H1 (cell line): ENCODE measurements at regions not wholly inside any gene's neighbourhood (a gene's known extent, or its start where the extent isn't known, plus 50 kb on each side); places are given as distances from the start of the nearest gene placed in this dataset.

Experiments used
- CTCF ChIA-PET: fragments of 300-600 bp; sonication (Branson Sonifier 250); formaldehyde crosslinking; loops from one replicate; lab custom pipeline; 2021; ENCODE audit not compliant: partially characterized antibody; lab: Charles Lee
- POLR2A ChIA-PET: fragments of 300-600 bp; sonication (Branson Sonifier 250); formaldehyde crosslinking; loops from one replicate; lab custom pipeline; 2021; ENCODE audit warnings: inconsistent platforms; ENCODE audit not compliant: partially characterized antibody; lab: Charles Lee
- DNase-seq, 2 experiments: peaks; one replicate each; pipeline versions ENCODE4 v3.0.0 to v3.0.0-alpha.2; 2010 to 2022; ENCODE audit warnings: low spot score in 2 of 2, low read depth in 1 of 2, mixed read lengths in 1 of 2
- FAIRE-seq: peaks from 2 replicates; lab custom pipeline; 2011; peaks lifted over from hg19 to GRCh38; lab: Jason Lieb, UNC
- H2AFZ ChIP-seq: 2 replicates; pipeline ENCODE4 v1.8.1; 2012; ENCODE audit warnings: low read length, inconsistent platforms
- H2AK5ac ChIP-seq: 2 replicates; pipeline ENCODE4 v1.6.1; 2013; ENCODE audit warnings: low read depth, low read length
- H2BK120ac ChIP-seq: replicated peaks from 2 replicates; pipeline ENCODE3; 2013; ENCODE audit warnings: low read depth, low read length, inconsistent platforms
- H2BK12ac ChIP-seq: 2 replicates; pipeline ENCODE4 v1.6.1; 2013; ENCODE audit warnings: low read depth, low read length
- H2BK15ac ChIP-seq: 2 replicates; pipeline ENCODE4 v1.6.1; 2013; ENCODE audit warnings: low read length
- H2BK20ac ChIP-seq: 2 replicates; pipeline ENCODE4 v1.6.1; 2013; ENCODE audit warnings: low read length
- H2BK5ac ChIP-seq: 2 replicates; pipeline ENCODE4 v1.6.1; 2013; ENCODE audit warnings: low read depth, low read length
- H3K14ac ChIP-seq: 2 replicates; pipeline ENCODE4 v1.6.1; 2013; ENCODE audit warnings: inconsistent platforms; ENCODE audit not compliant: insufficient read length
- H3K18ac ChIP-seq: 2 replicates; pipeline ENCODE4 v1.6.1; 2013; ENCODE audit warnings: low read length; ENCODE audit errors: extremely low read depth
- H3K23ac ChIP-seq: 2 replicates; pipeline ENCODE4 v1.6.1; 2013; ENCODE audit warnings: inconsistent platforms; ENCODE audit not compliant: insufficient read length
- H3K23me2 ChIP-seq: 2 replicates; pipeline ENCODE4 v1.6.1; 2013; ENCODE audit warnings: low read depth, low read length
- H3K27ac ChIP-seq: 2 replicates; pipeline ENCODE4 v1.6.1; 2011; ENCODE audit warnings: low read depth, low read length, inconsistent platforms
- H3K27me3 ChIP-seq, 4 experiments: replicated peaks in 1 of 4; 1 replicate in 1 of 4; 2 replicates in 3 of 4; pipeline versions ENCODE4 v1.6.1 to v1.8.1; 2011 to 2013; ENCODE audit warnings: low read length in 3 of 4, mild to moderate bottlenecking in 3 of 4, inconsistent platforms in 2 of 4, mixed read lengths in 2 of 4, moderate library complexity in 1 of 4; ENCODE audit not compliant: control insufficient read depth in 3 of 4, insufficient read depth in 3 of 4; ENCODE audit errors: extremely low read depth in 1 of 4
- H3K36me3 ChIP-seq, 4 experiments: 2 replicates each; pipeline versions ENCODE4 v1.6.1 to v1.8.1; 2011 to 2013; ENCODE audit warnings: mild to moderate bottlenecking in 4 of 4, low read length in 3 of 4, moderate library complexity in 2 of 4, control low read depth in 1 of 4, inconsistent platforms in 1 of 4; ENCODE audit not compliant: insufficient read depth in 4 of 4, control insufficient read depth in 2 of 4
- H3K4ac ChIP-seq: replicated peaks from 2 replicates; pipeline ENCODE3; 2013; ENCODE audit warnings: low read length, low read depth, mixed read lengths, inconsistent platforms; ENCODE audit not compliant: insufficient read length
- H3K4me1 ChIP-seq, 4 experiments: replicated peaks in 1 of 4; 1 replicate in 1 of 4; 2 replicates in 3 of 4; pipeline versions ENCODE4 v1.6.1 to v1.8.1; 2011 to 2013; ENCODE audit warnings: low read length in 3 of 4, inconsistent platforms in 2 of 4, mixed read lengths in 1 of 4; ENCODE audit not compliant: insufficient read depth in 4 of 4, control insufficient read depth in 3 of 4
- H3K4me2 ChIP-seq, 2 experiments: 2 replicates each; pipeline versions ENCODE4 v1.6.1 to v1.8.1; 2011 to 2013; ENCODE audit warnings: low read depth in 2 of 2, low read length in 2 of 2, control low read depth in 1 of 2, inconsistent platforms in 1 of 2, mild to moderate bottlenecking in 1 of 2; ENCODE audit not compliant: insufficient read depth in 1 of 2
- H3K4me3 ChIP-seq, 4 experiments: fragments of 200-600, 300-600 bp in 1 of 4; sonication (generic), shearing (Covaris generic), sonication (Bioruptor Twin) in 1 of 4; 2 replicates each; pipeline versions ENCODE4 v1.5.1 to v1.8.1; 2011 to 2016; ENCODE audit warnings: low read length in 4 of 4, low read depth in 3 of 4, control low read depth in 2 of 4, inconsistent platforms in 2 of 4, mild to moderate bottlenecking in 2 of 4, mixed read lengths in 1 of 4, moderate library complexity in 1 of 4; ENCODE audit not compliant: insufficient read depth in 2 of 4; ENCODE audit errors: extremely low read depth in 1 of 4
- H3K56ac ChIP-seq: replicated peaks from 2 replicates; pipeline ENCODE3; 2013; ENCODE audit warnings: low read depth, mild to moderate bottlenecking, mixed read lengths, low read length, inconsistent platforms; ENCODE audit not compliant: insufficient read length
- H3K79me1 ChIP-seq: 2 replicates; pipeline ENCODE4 v1.6.1; 2013; ENCODE audit warnings: low read depth, low read length, control low read depth
- H3K79me2 ChIP-seq, 2 experiments: 2 replicates each; pipeline versions ENCODE4 v1.6.1 to v1.8.1; 2012 to 2013; ENCODE audit warnings: low read length in 2 of 2, mild to moderate bottlenecking in 2 of 2, inconsistent platforms in 1 of 2; ENCODE audit not compliant: insufficient read depth in 2 of 2, control insufficient read depth in 1 of 2
- H3K9ac ChIP-seq, 4 experiments: replicated peaks in 1 of 4; 1 replicate in 1 of 4; 2 replicates in 3 of 4; pipeline versions ENCODE4 v1.6.1 to v1.8.1; 2011 to 2013; ENCODE audit warnings: low read depth in 3 of 4, low read length in 3 of 4, control low read depth in 2 of 4, mild to moderate bottlenecking in 2 of 4, moderate library complexity in 2 of 4, inconsistent platforms in 1 of 4; ENCODE audit errors: extremely low read depth in 1 of 4
- H3K9me3 ChIP-seq, 2 experiments: 2 replicates each; pipeline versions ENCODE4 v1.6.1 to v1.8.1; 2012 to 2013; ENCODE audit warnings: mild to moderate bottlenecking in 2 of 2, moderate library complexity in 2 of 2, control low read depth in 1 of 2, inconsistent platforms in 1 of 2, low read depth in 1 of 2, low read length in 1 of 2, mixed read lengths in 1 of 2; ENCODE audit not compliant: insufficient read depth in 2 of 2
- H4K20me1 ChIP-seq, 2 experiments: replicated peaks in 1 of 2; 2 replicates each; pipeline versions ENCODE3 to v1.8.1; 2011 to 2013; ENCODE audit warnings: inconsistent platforms in 2 of 2, low read length in 2 of 2, mild to moderate bottlenecking in 1 of 2; ENCODE audit not compliant: insufficient read depth in 2 of 2, control insufficient read depth in 1 of 2
- H4K5ac ChIP-seq: 2 replicates; pipeline ENCODE4 v1.6.1; 2013; ENCODE audit warnings: low read length, low read depth, mixed read lengths, inconsistent platforms; ENCODE audit not compliant: insufficient read length
- H4K8ac ChIP-seq: 2 replicates; pipeline ENCODE4 v1.8.0; 2013; ENCODE audit warnings: mild to moderate bottlenecking, moderate library complexity, low read length, inconsistent platforms; ENCODE audit not compliant: insufficient read depth; ENCODE audit errors: extremely low read depth
- H4K91ac ChIP-seq: replicated peaks from 2 replicates; pipeline ENCODE3; 2013; ENCODE audit warnings: low read length, mixed read lengths, inconsistent platforms; ENCODE audit not compliant: insufficient read length
- CBX8 ChIP-seq: fragments of 300-800, 300-1000 bp; sonication (generic); IDR thresholded peaks from 2 replicates; pipeline ENCODE4 v1.7.1; 2016; ENCODE audit warnings: low read depth, low read length, borderline replicate concordance
- JUND ChIP-seq: IDR thresholded peaks from 2 replicates; pipeline ENCODE4 v1.6.1; 2011; ENCODE audit warnings: mild to moderate bottlenecking, improper control_type of control experiment, low read length
- NRF1 ChIP-seq: IDR thresholded peaks from 2 replicates; pipeline ENCODE4 v1.6.1; 2011; ENCODE audit warnings: mild to moderate bottlenecking, low read depth, low read length, improper control_type of control experiment
- POLR2A ChIP-seq, 2 experiments: IDR thresholded peaks; 1 replicate in 1 of 2; 2 replicates in 1 of 2; pipeline ENCODE4 v1.6.1; 2011; ENCODE audit warnings: low read depth in 2 of 2, low read length in 2 of 2, mild to moderate bottlenecking in 2 of 2; ENCODE audit errors: control extremely low read depth in 1 of 2
- POLR2AphosphoS5 ChIP-seq: IDR thresholded peaks from 2 replicates; pipeline ENCODE4 v1.6.1; 2011; ENCODE audit warnings: low read depth, low read length
- SP1 ChIP-seq: IDR thresholded peaks from 2 replicates; pipeline ENCODE4 v1.6.1; 2011; ENCODE audit warnings: low read depth, low read length
- TAF1 ChIP-seq: IDR thresholded peaks from 2 replicates; pipeline ENCODE4 v1.6.1; 2011; ENCODE audit warnings: mild to moderate bottlenecking, low read depth, low read length
- TBP ChIP-seq: IDR thresholded peaks from 2 replicates; pipeline ENCODE4 v1.6.1; 2011; ENCODE audit warnings: low read depth, low read length, improper control_type of control experiment
- WGBS, 2 experiments: shearing (Covaris generic) in 1 of 2; methylation state at CpG; one replicate each; pipeline versions ENCODE4 v1.1.6 to v1.1.7; 2013 to 2015; ENCODE audit warnings: low lambda C conversion rate in 2 of 2, mixed read lengths in 2 of 2, inconsistent platforms in 1 of 2, low coverage in 1 of 2, missing lambda C conversion rate in 1 of 2; ENCODE audit not compliant: insufficient replicate concordance in 2 of 2, insufficient coverage in 1 of 2, insufficient read length in 1 of 2; ENCODE audit errors: extremely low coverage in 1 of 2, missing lambda C conversion rate in 1 of 2; 5-methylcytosine and 5-hydroxymethylcytosine counted together

DNA sequence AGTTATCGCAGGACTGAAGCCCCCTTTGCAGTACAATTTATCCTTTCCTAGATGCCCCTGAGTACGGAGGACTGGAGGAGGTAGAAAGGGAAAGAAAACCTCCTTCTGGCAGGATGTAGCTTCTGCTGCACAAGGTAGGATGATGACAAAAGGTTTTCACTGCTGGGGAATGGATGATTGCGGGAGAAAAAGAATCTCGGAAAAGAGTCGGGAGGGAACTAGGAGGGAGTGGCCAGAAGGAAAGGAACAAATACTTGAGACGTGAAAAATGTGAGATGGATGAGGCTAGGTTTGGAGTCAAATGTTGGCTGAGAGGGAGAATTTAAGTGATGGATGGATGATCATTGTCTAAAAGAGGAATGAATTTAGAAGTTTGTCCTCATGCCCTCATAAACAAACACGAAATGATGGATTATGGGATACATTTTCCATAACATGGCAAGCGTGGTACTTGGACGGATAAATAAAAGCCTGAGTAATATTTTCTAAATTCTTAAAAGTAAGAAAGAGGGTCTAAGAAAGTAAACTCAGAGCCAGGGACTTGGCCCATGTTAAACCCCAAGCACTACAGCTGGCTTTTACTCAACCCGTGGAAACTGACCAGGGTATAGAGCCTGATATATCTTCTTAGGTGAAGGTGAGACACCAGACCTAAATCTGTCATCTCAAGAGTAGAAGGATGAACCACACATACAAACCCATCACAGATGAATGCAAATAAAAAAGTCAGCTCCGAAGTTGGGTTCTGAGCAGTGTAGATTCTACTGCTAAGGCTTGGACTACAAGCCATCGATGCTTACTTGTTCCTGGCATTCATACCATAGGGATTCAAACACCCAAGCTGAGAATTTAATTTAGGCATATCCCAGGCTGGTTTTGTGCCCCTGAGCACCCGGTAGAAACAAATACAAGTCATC, 72.4 kb downstream of the HFE start:
- Histone ChIP-seq H3K4me2 (peak overlapping the region; percentile 70 to 85), H3K79me2 (peaks cover 0 to 20% of the 10 kb centered on the region in 2 experiments; a peak in 2 of 4 replicates), H3K4me3 (peak overlapping the region; percentile 35 to 100 (median 88)), H2AK5ac (no peak overlapping the region), H2BK120ac (no peak overlapping the region), H4K5ac (no peak overlapping the region), H3K4ac (no peak overlapping the region), H4K20me1 (peaks cover 1 to 4% of the 10 kb centered on the region in 2 experiments), H2BK12ac (no peak overlapping the region), H3K27ac (peak overlapping the region; percentile 20; the same call in 1 of the 2 replicates), H3K23me2 (peaks cover 6% of the 10 kb centered on the region), H3K4me1 (no peaks in the 10 kb centered on the region; a peak in 1 of 7 replicates), H3K18ac (no peak overlapping the region), H3K36me3 (no peaks in the 10 kb centered on the region; a peak in 1 of 8 replicates), H2BK15ac (no peak overlapping the region), H2AFZ (no peak overlapping the region), H3K9me3 (no peaks in the 10 kb centered on the region), H3K9ac (peak overlapping the region; percentile 65 to 96 (median 84)), H3K56ac (no peak overlapping the region), H3K23ac (no peak overlapping the region), H4K8ac (no peak overlapping the region), H3K14ac (no peak overlapping the region), H4K91ac (no peak overlapping the region), H3K27me3 (no peaks in the 10 kb centered on the region), H2BK20ac (no peak overlapping the region), H2BK5ac (no peak overlapping the region), H3K79me1 (no peaks in the 10 kb centered on the region)
- DNase-seq (no peak), FAIRE-seq (no peak)
- ChIA-PET CTCF (interaction anchor here (0.6 to 1.3 kb wide), 5 partner anchors 9 to 67 kb away, joined by 3 to 6 read pairs (median 3); a partner anchor contains a TSS), POLR2A (interaction anchor here (1.2 to 20.9 kb wide), 37 partner anchors 9 to 1735 kb away, joined by 3 to 2060 read pairs (median 38); partner anchors contain the start of gene HFE)
- 36% methylated on average over 13 of the region's 13 CpGs; no CpG with 5 or more reads in 1 of the 2 experiments for WGBS, 2 experiments
- peak; percentile 20 to 92 for TF ChIP-seq POLR2A (IDR thresholded peaks at IDR 0.05; ENCODE audit: control extremely low read depth in 1 of 2, low read depth in 2 of 2, low read length in 2 of 2)
- peak; percentile 37; the same call in 1 of the 2 replicates for TF ChIP-seq TBP
- peak; percentile 92; the same call in 1 of the 2 replicates for TF ChIP-seq POLR2AphosphoS5
- TF ChIP-seq JUND: no peak
- TF ChIP-seq NRF1: no peak
- TF ChIP-seq CBX8: no peak
- TF ChIP-seq TAF1: peak; percentile 22; the same call in 1 of the 2 replicates
- no peak for TF ChIP-seq SP1
